CD4-positive, alpha-beta T cell (primary cell): ENCODE measurements at regions not wholly inside any gene's neighbourhood (a gene's known extent, or its start where the extent isn't known, plus 50 kb on each side); places are given as distances from the start of the nearest gene placed in this dataset.

Experiments used
- ATAC-seq: fragments of 200-7000 bp; cut with Tn5 transposase; one replicate; pipeline ENCODE4 v1.10.0; 2022; ENCODE audit warnings: mild to moderate bottlenecking; ENCODE audit not compliant: poor library complexity
- CTCF ChIA-PET: fragments of 350-600 bp; sonication (Branson Sonifier 250); formaldehyde crosslinking; loops from one replicate; lab custom pipeline; 2021; ENCODE audit warnings: antibody characterized with exemption, inconsistent platforms; lab: Charles Lee
- POLR2A ChIA-PET: fragments of 350-600 bp; sonication (Branson Sonifier 250); formaldehyde crosslinking; loops from one replicate; lab custom pipeline; 2021; ENCODE audit warnings: antibody characterized with exemption, inconsistent platforms; lab: Charles Lee
- DNase-seq, 14 experiments: peaks; one replicate each; pipeline ENCODE4 v3.0.0-alpha.2; 2013 to 2020; ENCODE audit warnings: mixed read lengths in 2 of 14
- H3K27ac ChIP-seq, 2 donors: one replicate each; pipeline versions ENCODE4 v1.5.1 to v1.7.0; 2013; ENCODE audit warnings: low read length in 2 of 2, low read depth in 1 of 2, mild to moderate bottlenecking in 1 of 2
- H3K27me3 ChIP-seq, 2 experiments: 1 replicate in 1 of 2; 2 replicates in 1 of 2; pipeline versions ENCODE4 v1.6.1 to v1.7.0; 2013; ENCODE audit warnings: low read length in 2 of 2, control low read depth in 1 of 2, mild to moderate bottlenecking in 1 of 2, moderate library complexity in 1 of 2; ENCODE audit not compliant: insufficient read depth in 2 of 2, control insufficient read depth in 1 of 2
- H3K36me3 ChIP-seq: one replicate; pipeline ENCODE4 v1.6.1; 2013; ENCODE audit warnings: low read length, control low read depth; ENCODE audit not compliant: insufficient read depth
- H3K4me1 ChIP-seq: one replicate; pipeline ENCODE4 v1.6.1; 2013; ENCODE audit warnings: low read length, control low read depth; ENCODE audit not compliant: insufficient read depth
- H3K4me3 ChIP-seq: one replicate; pipeline ENCODE4 v1.5.1; 2013; ENCODE audit warnings: mild to moderate bottlenecking, low read length, moderate library complexity
- H3K9me3 ChIP-seq, 2 experiments: 1 replicate in 1 of 2; 2 replicates in 1 of 2; pipeline versions ENCODE4 v1.6.1 to v1.7.0; 2013; ENCODE audit warnings: low read length in 2 of 2, mild to moderate bottlenecking in 2 of 2, control low read depth in 1 of 2, moderate library complexity in 1 of 2; ENCODE audit not compliant: control insufficient read depth in 1 of 2, insufficient read depth in 1 of 2
- H3K27ac Mint-ChIP-seq: one replicate; pipeline ENCODE4 v1.8.0; 2020; ENCODE audit warnings: mixed read lengths
- H3K27me3 Mint-ChIP-seq: one replicate; pipeline ENCODE4 v1.8.0; 2021; ENCODE audit warnings: mixed read lengths
- H3K36me3 Mint-ChIP-seq: one replicate; pipeline ENCODE4 v1.8.0; 2021; ENCODE audit warnings: low read depth, mixed read lengths
- H3K4me1 Mint-ChIP-seq: one replicate; pipeline ENCODE4 v1.8.0; 2021; ENCODE audit warnings: low read depth, mixed read lengths
- H3K4me3 Mint-ChIP-seq: one replicate; pipeline ENCODE4 v1.8.0; 2020; ENCODE audit warnings: mild to moderate bottlenecking, mixed read lengths
- H3K9me3 Mint-ChIP-seq: one replicate; pipeline ENCODE4 v1.8.0; 2020; ENCODE audit warnings: mixed read lengths
- CTCF ChIP-seq: fragments of 200-600 bp; IDR thresholded peaks from one replicate; pipeline ENCODE4 v1.8.0; 2022; ENCODE audit warnings: antibody characterized with exemption, mild to moderate bottlenecking
- intact Hi-C, 2 experiments: fragments of 100-400 bp; cut with DNase I in 1 of 2; cut with micrococcal nuclease in 1 of 2; formaldehyde crosslinking; loops; one replicate each; pipeline versions ENCODE4 v1.15.1 to v1.9.0; 2023 to 2025; cut with DNase I, micrococcal nuclease

GRCh38 chr11:45023065-45023365 is 72.3 kb upstream of the TP53I11 start:
- H3K27me3 ChIP-seq = peaks cover 5 to 7% of the 10 kb centered on the region in 2 experiments
- ChIA-PET POLR2A (interaction anchor here (0.5 kb wide), 1 partner anchor 57 kb away, joined by 3 read pairs; no protein-coding TSS in a partner anchor), CTCF (no interaction called here)
- intact Hi-C loops = no loop called here
- H3K4me3 ChIP-seq = no peak overlapping the region
- ATAC-seq (no peak), DNase-seq (no peak)
- no peaks in the 10 kb centered on the region for H3K36me3 ChIP-seq
- TF ChIP-seq CTCF = no peak
- H3K4me1 ChIP-seq = peaks cover 10% of the 10 kb centered on the region
- peaks cover 6% of the 10 kb centered on the region for H3K27me3 Mint-ChIP-seq
- no peaks in the 10 kb centered on the region for H3K36me3 Mint-ChIP-seq
- no peak overlapping the region for H3K27ac ChIP-seq
- no peak overlapping the region for H3K27ac Mint-ChIP-seq
- H3K9me3 Mint-ChIP-seq = no peaks in the 10 kb centered on the region
- H3K4me1 Mint-ChIP-seq = peaks cover 13% of the 10 kb centered on the region
- H3K9me3 ChIP-seq = no peaks in the 10 kb centered on the region
- no peak overlapping the region for H3K4me3 Mint-ChIP-seq

GRCh38 chr11:45024316-45024715 is 73.6 kb upstream of the TP53I11 start:
- H3K4me1 Mint-ChIP-seq = peaks cover 13% of the 10 kb centered on the region
- Histone ChIP-seq H3K4me3 (no peak overlapping the region), H3K36me3 (no peaks in the 10 kb centered on the region), H3K27me3 (peaks cover 0 to 3% of the 10 kb centered on the region in 2 experiments), H3K27ac (no peak overlapping the region), H3K4me1 (peaks cover 10% of the 10 kb centered on the region), H3K9me3 (no peaks in the 10 kb centered on the region)
- no peaks in the 10 kb centered on the region for H3K9me3 Mint-ChIP-seq
- CTCF ChIA-PET = no interaction called here
- ATAC-seq (no peak), DNase-seq (no peak)
- H3K36me3 Mint-ChIP-seq = no peaks in the 10 kb centered on the region
- no peak overlapping the region for H3K4me3 Mint-ChIP-seq
- H3K27ac Mint-ChIP-seq = no peak overlapping the region
- POLR2A ChIA-PET = no interaction called here
- H3K27me3 Mint-ChIP-seq = peaks cover 6% of the 10 kb centered on the region
- TF ChIP-seq CTCF = no peak
- intact Hi-C loops = no loop called here

GRCh38 chr11:45024846-45025588 is 74.3 kb upstream of the TP53I11 start:
- Histone ChIP-seq H3K36me3 (no peaks in the 10 kb centered on the region), H3K4me1 (peaks cover 10% of the 10 kb centered on the region), H3K27ac (no peak overlapping the region), H3K4me3 (no peak overlapping the region), H3K9me3 (no peaks in the 10 kb centered on the region), H3K27me3 (peaks cover 0 to 2% of the 10 kb centered on the region in 2 experiments)
- Mint-ChIP-seq H3K27me3 (peaks cover 2% of the 10 kb centered on the region), H3K9me3 (no peaks in the 10 kb centered on the region), H3K36me3 (no peaks in the 10 kb centered on the region), H3K27ac (no peak overlapping the region), H3K4me3 (no peak overlapping the region), H3K4me1 (peaks cover 13% of the 10 kb centered on the region)
- intact Hi-C loops = no loop called here
- ATAC-seq (no peak), DNase-seq (no peak)
- POLR2A ChIA-PET = no interaction called here
- CTCF ChIA-PET = no interaction called here
- no peak for TF ChIP-seq CTCF
